ENCODE measurements at regions not wholly inside any gene's neighbourhood (a gene's known extent, or its start where the extent isn't known, plus 50 kb on each side); places are given as distances from the start of the nearest gene placed in this dataset.

- DNase-seq (no peak), ATAC-seq (ENCODE audit: low read depth) (no peak)
- peaks cover 4% of the 10 kb centered on the region for H3K27me3 Mint-ChIP-seq
- no peak overlapping the region for H3K4me3 Mint-ChIP-seq
- H3K27ac Mint-ChIP-seq, result no peak overlapping the region
- TF ChIP-seq, protein P1, sequence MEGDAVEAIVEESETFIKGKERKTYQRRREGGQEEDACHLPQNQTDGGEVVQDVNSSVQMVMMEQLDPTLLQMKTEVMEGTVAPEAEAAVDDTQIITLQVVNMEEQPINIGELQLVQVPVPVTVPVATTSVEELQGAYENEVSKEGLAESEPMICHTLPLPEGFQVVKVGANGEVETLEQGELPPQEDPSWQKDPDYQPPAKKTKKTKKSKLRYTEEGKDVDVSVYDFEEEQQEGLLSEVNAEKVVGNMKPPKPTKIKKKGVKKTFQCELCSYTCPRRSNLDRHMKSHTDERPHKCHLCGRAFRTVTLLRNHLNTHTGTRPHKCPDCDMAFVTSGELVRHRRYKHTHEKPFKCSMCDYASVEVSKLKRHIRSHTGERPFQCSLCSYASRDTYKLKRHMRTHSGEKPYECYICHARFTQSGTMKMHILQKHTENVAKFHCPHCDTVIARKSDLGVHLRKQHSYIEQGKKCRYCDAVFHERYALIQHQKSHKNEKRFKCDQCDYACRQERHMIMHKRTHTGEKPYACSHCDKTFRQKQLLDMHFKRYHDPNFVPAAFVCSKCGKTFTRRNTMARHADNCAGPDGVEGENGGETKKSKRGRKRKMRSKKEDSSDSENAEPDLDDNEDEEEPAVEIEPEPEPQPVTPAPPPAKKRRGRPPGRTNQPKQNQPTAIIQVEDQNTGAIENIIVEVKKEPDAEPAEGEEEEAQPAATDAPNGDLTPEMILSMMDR (IDR thresholded peaks at IDR 0.05), result no peak
- POLR2A ChIA-PET, result no interaction called here
- H3K4me1 Mint-ChIP-seq, result no peaks in the 10 kb centered on the region
- no peaks in the 10 kb centered on the region for H3K36me3 Mint-ChIP-seq (ENCODE audit: low read depth)
- CTCF ChIA-PET, result no interaction called here
- no peaks in the 10 kb centered on the region for H3K9me3 Mint-ChIP-seq
- intact Hi-C loops (cut with micrococcal nuclease), result no loop called here
Observed at GRCh38 chr2:199569336-199569735, 111.6 kb upstream of the SATB2 start.

- CTCF ChIA-PET, result no interaction called here
- intact Hi-C loops (cut with micrococcal nuclease), result no loop called here
- Mint-ChIP-seq H3K4me1 (no peaks in the 10 kb centered on the region), H3K4me3 (no peak overlapping the region), H3K27me3 (no peaks in the 10 kb centered on the region), H3K36me3 (ENCODE audit: low read depth) (no peaks in the 10 kb centered on the region), H3K9me3 (peaks cover 4% of the 10 kb centered on the region), H3K27ac (no peak overlapping the region)
- DNase-seq (no peak), ATAC-seq (ENCODE audit: low read depth) (no peak)
- TF ChIP-seq, protein P1 (IDR thresholded peaks at IDR 0.05), result no peak
- POLR2A ChIA-PET, result no interaction called here
Observed at GRCh38 chr2:199558156-199558555, 100.4 kb upstream of the SATB2 start.

DNA sequence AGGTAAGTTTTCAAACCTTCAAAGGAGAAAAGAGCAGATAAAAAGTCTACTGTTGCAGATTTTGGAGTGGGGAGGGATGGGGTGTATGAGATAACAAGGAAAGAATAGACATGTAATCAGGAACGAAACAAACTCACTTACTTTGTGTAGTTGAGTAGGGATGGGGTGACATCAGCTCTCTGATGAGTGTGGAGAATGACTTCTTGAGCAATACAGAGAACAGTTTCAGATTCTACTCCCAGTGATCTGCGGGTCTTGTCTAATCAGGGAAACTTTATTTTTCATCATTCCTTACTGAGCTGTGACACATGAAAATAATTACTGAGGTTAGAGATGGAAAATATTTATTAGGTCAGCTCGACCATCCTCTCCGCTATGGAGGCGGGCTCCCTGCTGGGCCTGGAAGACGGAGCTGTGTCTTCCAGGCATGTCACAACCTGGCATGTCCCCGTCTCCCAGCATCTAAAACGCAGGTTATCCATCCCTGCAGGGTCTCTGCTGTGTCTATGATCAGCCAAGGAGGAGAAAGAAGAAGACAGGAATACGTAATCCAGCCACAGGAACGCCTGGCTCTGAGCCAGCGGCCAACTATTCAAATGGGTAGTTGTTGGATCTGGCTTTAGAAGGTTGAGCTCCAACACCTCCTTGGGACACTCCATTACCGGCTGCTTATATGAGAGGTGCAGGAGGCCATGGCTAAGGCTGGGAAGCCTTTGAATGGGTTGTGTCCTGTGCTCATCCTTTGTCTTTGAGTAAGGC is 99.0 kb upstream of the SATB2 start:
- no peak overlapping the region for H3K27ac Mint-ChIP-seq
- intact Hi-C loops (cut with micrococcal nuclease), result no loop called here

GRCh38 chr2:199554026-199554425 is 96.3 kb upstream of the SATB2 start:
- intact Hi-C loops (cut with micrococcal nuclease), result no loop called here
- TF ChIP-seq, protein P1 (IDR thresholded peaks at IDR 0.05), result no peak
- no peak for DNase-seq
- Mint-ChIP-seq H3K36me3 (ENCODE audit: low read depth) (no peaks in the 10 kb centered on the region), H3K27me3 (no peaks in the 10 kb centered on the region), H3K4me1 (no peaks in the 10 kb centered on the region), H3K4me3 (no peak overlapping the region), H3K27ac (no peak overlapping the region), H3K9me3 (peaks cover 2% of the 10 kb centered on the region)
- ChIA-PET CTCF (no interaction called here), POLR2A (no interaction called here)
- no peak for ATAC-seq (ENCODE audit: low read depth)

More for the DNA sequence above, 99.0 kb upstream of the SATB2 start:
- ChIA-PET CTCF (no interaction called here), POLR2A (no interaction called here)
- Mint-ChIP-seq H3K4me3 (no peak overlapping the region), H3K4me1 (no peaks in the 10 kb centered on the region), H3K27me3 (no peaks in the 10 kb centered on the region), H3K9me3 (peaks cover 2% of the 10 kb centered on the region), H3K36me3 (ENCODE audit: low read depth) (no peaks in the 10 kb centered on the region)
- TF ChIP-seq, protein P1 (IDR thresholded peaks at IDR 0.05), result no peak
- ATAC-seq (ENCODE audit: low read depth), result no peak
- DNase-seq, result no peak

DNA sequence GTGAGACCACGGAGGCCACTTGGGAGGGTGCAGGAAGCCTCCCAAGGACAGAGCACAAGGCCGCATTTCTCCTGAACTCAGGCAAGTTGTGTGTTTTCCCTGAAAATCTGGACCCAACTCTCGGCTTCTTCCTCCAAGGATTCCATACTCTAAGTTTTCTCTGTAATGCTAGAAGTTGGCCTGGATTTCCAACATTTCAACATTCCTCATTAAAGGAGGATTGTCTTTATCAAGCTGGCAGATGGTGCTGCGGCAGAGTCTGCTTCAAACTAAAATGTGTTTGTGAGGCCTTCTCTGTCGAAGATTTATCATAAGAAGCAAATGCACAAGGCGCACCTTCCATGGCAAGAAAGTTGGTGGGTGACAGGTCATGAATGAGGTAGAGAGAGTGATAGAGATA is 94.4 kb upstream of the SATB2 start:
- intact Hi-C loops (cut with micrococcal nuclease), result no loop called here
- DNase-seq (no peak), ATAC-seq (ENCODE audit: low read depth) (no peak)
- H3K4me3 Mint-ChIP-seq, result no peak overlapping the region
- ChIA-PET CTCF (no interaction called here), POLR2A (no interaction called here)
- H3K27ac Mint-ChIP-seq, result no peak overlapping the region
- H3K36me3 Mint-ChIP-seq (ENCODE audit: low read depth), result no peaks in the 10 kb centered on the region
- H3K4me1 Mint-ChIP-seq, result no peaks in the 10 kb centered on the region
- no peaks in the 10 kb centered on the region for H3K27me3 Mint-ChIP-seq
- H3K9me3 Mint-ChIP-seq, result peaks cover 2% of the 10 kb centered on the region
- TF ChIP-seq, protein P1 (IDR thresholded peaks at IDR 0.05), result no peak

Data from activated B cell treated with CpG ODN at 0.5 μM for 24 hours (primary cell).